ENCODE measurements at regions not wholly inside any gene's neighbourhood (a gene's known extent, or its start where the extent isn't known, plus 50 kb on each side); places are given as distances from the start of the nearest gene placed in this dataset.
A peak's percentile ranks its signal among the peaks of the same experiment; 100 is the strongest.
"Not testable (repeated sequence)": the region's sequence is repeated elsewhere in the genome, so short reads cannot be mapped to it uniquely, and the experiment has no call there.

DNA sequence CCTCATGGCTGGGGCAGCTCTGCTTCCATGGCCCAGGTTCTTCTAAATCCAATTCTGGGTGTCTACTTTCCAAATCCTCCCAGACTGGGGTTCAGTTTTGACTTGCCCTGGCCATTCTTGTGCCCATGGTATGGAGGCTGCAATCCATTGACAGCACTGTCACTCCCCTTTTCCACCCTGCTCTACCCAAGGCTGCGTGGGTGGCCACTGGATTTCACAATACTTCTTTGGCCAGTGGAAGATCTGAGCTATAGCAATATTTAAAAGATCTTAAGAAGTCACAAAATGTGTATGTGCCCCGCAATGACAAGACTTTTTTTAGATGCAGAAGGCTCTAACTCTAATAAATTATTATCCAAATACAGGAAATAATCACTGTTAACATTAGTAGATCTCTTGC lies 329.4 kb upstream of the CCL2 start:
- no peaks in the 10 kb centered on the region for H3K36me3 ChIP-seq (ENCODE audit: control insufficient read depth in 4 of 4, insufficient read depth in 4 of 4, low read length in 4 of 4)
- ATAC-seq (ENCODE audit: insufficient read depth, low FRiP score): no peak
- no peaks in the 10 kb centered on the region for H3K9me3 ChIP-seq (ENCODE audit: control insufficient read depth in 4 of 4, insufficient read depth in 3 of 4, low read length in 3 of 4)
- H3K4me3 ChIP-seq: no peak overlapping the region
- TF ChIP-seq, protein P1, sequence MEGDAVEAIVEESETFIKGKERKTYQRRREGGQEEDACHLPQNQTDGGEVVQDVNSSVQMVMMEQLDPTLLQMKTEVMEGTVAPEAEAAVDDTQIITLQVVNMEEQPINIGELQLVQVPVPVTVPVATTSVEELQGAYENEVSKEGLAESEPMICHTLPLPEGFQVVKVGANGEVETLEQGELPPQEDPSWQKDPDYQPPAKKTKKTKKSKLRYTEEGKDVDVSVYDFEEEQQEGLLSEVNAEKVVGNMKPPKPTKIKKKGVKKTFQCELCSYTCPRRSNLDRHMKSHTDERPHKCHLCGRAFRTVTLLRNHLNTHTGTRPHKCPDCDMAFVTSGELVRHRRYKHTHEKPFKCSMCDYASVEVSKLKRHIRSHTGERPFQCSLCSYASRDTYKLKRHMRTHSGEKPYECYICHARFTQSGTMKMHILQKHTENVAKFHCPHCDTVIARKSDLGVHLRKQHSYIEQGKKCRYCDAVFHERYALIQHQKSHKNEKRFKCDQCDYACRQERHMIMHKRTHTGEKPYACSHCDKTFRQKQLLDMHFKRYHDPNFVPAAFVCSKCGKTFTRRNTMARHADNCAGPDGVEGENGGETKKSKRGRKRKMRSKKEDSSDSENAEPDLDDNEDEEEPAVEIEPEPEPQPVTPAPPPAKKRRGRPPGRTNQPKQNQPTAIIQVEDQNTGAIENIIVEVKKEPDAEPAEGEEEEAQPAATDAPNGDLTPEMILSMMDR (IDR thresholded peaks at IDR 0.05; ENCODE audit: control extremely low read depth, extremely low read depth): no peak
- H3K9ac ChIP-seq (ENCODE audit: insufficient read depth in 1 of 2, low read length in 2 of 2): no peak overlapping the region
- 72 to 75% methylated on average over 2 of the region's 2 CpGs for WGBS, 2 donors
- H3K27me3 ChIP-seq (ENCODE audit: control insufficient read depth in 3 of 3, insufficient read depth in 3 of 3, low read length in 2 of 3): no peaks in the 10 kb centered on the region
- no peaks in the 10 kb centered on the region for H3K4me1 ChIP-seq (ENCODE audit: control insufficient read depth in 5 of 5, insufficient read depth in 5 of 5, low read length in 5 of 5)
- no peak for DNase-seq
- H3K27ac ChIP-seq (ENCODE audit: low read depth in 1 of 2, low read length in 1 of 2): no peak overlapping the region

DNA sequence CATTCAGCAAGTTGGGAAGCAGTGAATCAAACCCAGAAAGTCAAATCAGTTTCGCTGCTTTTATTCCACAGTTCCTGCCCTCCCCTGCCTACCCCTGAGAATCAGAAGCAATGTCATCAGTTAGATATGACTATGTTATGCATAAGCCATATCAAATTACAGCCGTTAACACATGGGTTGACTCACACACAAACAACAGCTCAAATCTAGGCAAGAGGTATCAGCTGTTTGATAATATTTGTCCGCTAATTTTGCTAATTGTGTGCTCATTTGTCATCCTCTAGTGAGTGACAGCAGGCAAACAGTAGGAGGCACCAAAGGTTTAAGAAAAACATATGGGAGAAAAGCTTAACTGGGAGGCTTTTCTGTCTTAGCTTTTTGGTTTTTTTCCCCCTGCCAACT lies 327.4 kb upstream of the CCL2 start:
- peak in 2 of 3 donors; percentile 1 to 8 for DNase-seq
- Histone ChIP-seq H3K27ac (ENCODE audit: low read depth in 1 of 2, low read length in 1 of 2) (no peak overlapping the region), H3K36me3 (ENCODE audit: control insufficient read depth in 4 of 4, insufficient read depth in 4 of 4, low read length in 4 of 4) (no peaks in the 10 kb centered on the region), H3K4me1 (ENCODE audit: control insufficient read depth in 5 of 5, insufficient read depth in 5 of 5, low read length in 5 of 5) (no peaks in the 10 kb centered on the region), H3K27me3 (ENCODE audit: control insufficient read depth in 3 of 3, insufficient read depth in 3 of 3, low read length in 2 of 3) (no peaks in the 10 kb centered on the region), H3K9ac (ENCODE audit: insufficient read depth in 1 of 2, low read length in 2 of 2) (no peak overlapping the region), H3K9me3 (ENCODE audit: control insufficient read depth in 4 of 4, insufficient read depth in 3 of 4, low read length in 3 of 4) (no peaks in the 10 kb centered on the region), H3K4me3 (no peak overlapping the region)
- 50 to 53% methylated on average over 3 of the region's 3 CpGs for WGBS, 2 donors
- TF ChIP-seq, protein P1 (IDR thresholded peaks at IDR 0.05; ENCODE audit: control extremely low read depth, extremely low read depth): no peak
- no peak for ATAC-seq (ENCODE audit: insufficient read depth, low FRiP score)

DNA sequence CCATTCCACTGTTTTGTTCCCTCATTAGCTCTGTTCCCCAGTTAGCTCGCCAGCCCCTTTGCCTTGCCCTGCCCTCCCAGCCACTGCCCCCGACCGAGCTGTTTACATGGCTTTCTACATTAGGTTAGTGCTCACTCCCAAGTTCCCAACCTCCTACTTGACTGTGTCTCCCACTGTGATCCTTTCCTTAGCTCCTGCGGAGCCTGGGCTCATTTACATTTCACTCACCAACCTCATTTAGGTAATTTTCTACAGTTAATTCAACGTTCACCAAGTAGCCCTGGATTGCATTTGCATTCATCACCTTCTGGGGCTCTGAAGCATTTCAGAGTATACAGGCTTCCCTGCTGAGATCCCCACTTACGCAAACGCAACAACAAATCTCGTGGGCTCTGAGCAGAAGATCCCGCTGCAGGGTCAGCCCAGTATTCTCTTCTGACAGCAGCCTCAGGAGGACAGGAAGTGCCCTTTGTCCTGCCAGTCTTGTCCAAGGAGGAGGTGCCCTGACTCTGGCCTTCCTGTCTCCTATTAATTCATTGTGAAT lies 325.8 kb upstream of the CCL2 start:
- WGBS, 2 donors: 66 to 73% methylated on average over 9 of the region's 9 CpGs
- DNase-seq: no peak

DNA sequence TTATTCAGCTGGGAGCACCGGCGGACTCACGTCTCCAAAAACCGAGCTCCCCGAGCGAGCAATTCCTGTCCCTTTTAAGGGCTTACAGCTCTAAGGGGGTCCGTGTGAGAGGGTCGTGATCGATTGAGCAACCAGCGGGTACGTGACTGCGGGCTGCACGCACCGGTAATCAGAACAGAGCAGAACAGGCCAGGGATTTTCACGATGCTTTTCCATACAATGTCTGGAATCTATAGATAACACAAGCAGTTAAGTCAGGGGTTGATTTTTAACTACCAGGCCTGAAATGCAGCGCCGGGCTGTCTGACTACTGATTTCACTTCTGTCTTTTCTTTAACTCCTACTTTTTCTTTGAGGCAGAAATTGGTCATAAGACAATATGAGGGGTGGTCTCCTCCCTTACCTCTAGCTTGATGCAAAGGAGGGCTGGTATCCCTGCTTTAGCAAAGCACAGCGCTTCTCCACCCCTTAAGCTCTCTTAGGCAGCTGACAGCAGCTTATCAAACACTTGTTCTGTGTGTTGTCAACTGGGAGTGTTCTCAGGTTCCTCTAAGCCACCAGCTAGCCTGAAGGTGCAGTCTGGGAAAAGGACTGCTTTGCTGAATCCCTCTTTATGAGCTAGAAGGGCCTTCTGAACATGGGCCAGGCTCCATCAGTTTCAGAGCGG lies 323.8 kb upstream of the CCL2 start:
- H3K27ac ChIP-seq (ENCODE audit: low read depth in 1 of 2, low read length in 1 of 2); H3K9me3 ChIP-seq (ENCODE audit: control insufficient read depth in 4 of 4, insufficient read depth in 3 of 4, low read length in 3 of 4); H3K36me3 ChIP-seq (ENCODE audit: control insufficient read depth in 4 of 4, insufficient read depth in 4 of 4, low read length in 4 of 4); H3K4me1 ChIP-seq (ENCODE audit: control insufficient read depth in 5 of 5, insufficient read depth in 5 of 5, low read length in 5 of 5); H3K27me3 ChIP-seq (ENCODE audit: control insufficient read depth in 3 of 3, insufficient read depth in 3 of 3, low read length in 2 of 3); H3K4me3 ChIP-seq; ATAC-seq (ENCODE audit: insufficient read depth, low FRiP score); H3K9ac ChIP-seq (ENCODE audit: insufficient read depth in 1 of 2, low read length in 2 of 2): not testable (repeated sequence)
- 79 to 89% methylated on average over 19 of the region's 19 CpGs for WGBS, 2 donors
- peak in 1 of 3 donors; percentile 8 for DNase-seq

More for the DNA sequence above, 325.8 kb upstream of the CCL2 start:
- H3K36me3 ChIP-seq (ENCODE audit: control insufficient read depth in 4 of 4, insufficient read depth in 4 of 4, low read length in 4 of 4): no peaks in the 10 kb centered on the region
- no peaks in the 10 kb centered on the region for H3K4me1 ChIP-seq (ENCODE audit: control insufficient read depth in 5 of 5, insufficient read depth in 5 of 5, low read length in 5 of 5)
- no peak for ATAC-seq (ENCODE audit: insufficient read depth, low FRiP score)
- no peak overlapping the region for H3K4me3 ChIP-seq
- no peak overlapping the region for H3K27ac ChIP-seq (ENCODE audit: low read depth in 1 of 2, low read length in 1 of 2)
- no peaks in the 10 kb centered on the region for H3K9me3 ChIP-seq (ENCODE audit: control insufficient read depth in 4 of 4, insufficient read depth in 3 of 4, low read length in 3 of 4)
- TF ChIP-seq, protein P1 (IDR thresholded peaks at IDR 0.05; ENCODE audit: control extremely low read depth, extremely low read depth): no peak
- no peaks in the 10 kb centered on the region for H3K27me3 ChIP-seq (ENCODE audit: control insufficient read depth in 3 of 3, insufficient read depth in 3 of 3, low read length in 2 of 3)
- no peak overlapping the region for H3K9ac ChIP-seq (ENCODE audit: insufficient read depth in 1 of 2, low read length in 2 of 2)

Measured in lung (tissue), 11 donors.